ENCODE measurements at regions not wholly inside any gene's neighbourhood (a gene's known extent, or its start where the extent isn't known, plus 50 kb on each side); places are given as distances from the start of the nearest gene placed in this dataset.
A peak's percentile ranks its signal among the peaks of the same experiment; 100 is the strongest.

DNA sequence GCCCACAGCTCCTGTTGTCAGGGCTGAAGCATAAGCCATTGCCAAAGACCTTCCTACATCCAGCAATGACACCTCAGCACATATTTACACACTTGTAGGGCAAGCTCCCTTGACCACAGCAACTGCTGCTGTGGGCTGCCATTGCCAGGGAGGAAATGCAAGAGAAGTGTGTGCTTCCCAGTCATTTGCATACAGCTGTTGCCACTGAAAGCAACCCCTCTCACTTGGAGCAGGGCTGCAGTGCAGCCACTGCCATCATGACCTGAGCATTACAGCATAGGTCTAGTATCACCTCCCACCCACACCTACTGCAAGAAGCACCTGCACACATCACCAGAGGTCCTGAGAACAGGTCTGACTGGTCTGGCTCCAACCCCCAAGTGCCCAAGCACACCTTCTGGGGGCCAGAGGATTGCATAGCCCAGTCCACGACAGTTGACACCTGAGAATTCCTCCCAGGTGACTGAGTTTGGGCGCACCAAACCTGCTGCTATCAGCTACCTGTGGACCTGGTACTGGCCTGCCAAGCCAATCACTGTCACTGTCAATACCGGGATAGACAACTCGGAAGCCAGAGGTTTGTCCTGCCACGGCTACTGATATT, 636.5 kb upstream of the SLIT2 start:
- Mint-ChIP-seq H3K27me3 (ENCODE audit: insufficient read depth) (no peaks in the 10 kb centered on the region), H3K9me3 (no peaks in the 10 kb centered on the region), H3K4me1 (ENCODE audit: low read depth) (no peaks in the 10 kb centered on the region), H3K4me3 (no peak overlapping the region), H3K27ac (no peak overlapping the region), H3K36me3 (ENCODE audit: low read depth) (no peaks in the 10 kb centered on the region)
- no peak for DNase-seq
- TF ChIP-seq, protein P1, sequence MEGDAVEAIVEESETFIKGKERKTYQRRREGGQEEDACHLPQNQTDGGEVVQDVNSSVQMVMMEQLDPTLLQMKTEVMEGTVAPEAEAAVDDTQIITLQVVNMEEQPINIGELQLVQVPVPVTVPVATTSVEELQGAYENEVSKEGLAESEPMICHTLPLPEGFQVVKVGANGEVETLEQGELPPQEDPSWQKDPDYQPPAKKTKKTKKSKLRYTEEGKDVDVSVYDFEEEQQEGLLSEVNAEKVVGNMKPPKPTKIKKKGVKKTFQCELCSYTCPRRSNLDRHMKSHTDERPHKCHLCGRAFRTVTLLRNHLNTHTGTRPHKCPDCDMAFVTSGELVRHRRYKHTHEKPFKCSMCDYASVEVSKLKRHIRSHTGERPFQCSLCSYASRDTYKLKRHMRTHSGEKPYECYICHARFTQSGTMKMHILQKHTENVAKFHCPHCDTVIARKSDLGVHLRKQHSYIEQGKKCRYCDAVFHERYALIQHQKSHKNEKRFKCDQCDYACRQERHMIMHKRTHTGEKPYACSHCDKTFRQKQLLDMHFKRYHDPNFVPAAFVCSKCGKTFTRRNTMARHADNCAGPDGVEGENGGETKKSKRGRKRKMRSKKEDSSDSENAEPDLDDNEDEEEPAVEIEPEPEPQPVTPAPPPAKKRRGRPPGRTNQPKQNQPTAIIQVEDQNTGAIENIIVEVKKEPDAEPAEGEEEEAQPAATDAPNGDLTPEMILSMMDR (IDR thresholded peaks at IDR 0.05) = no peak

GRCh38 chr4:19614171-19614570, 637.5 kb upstream of the SLIT2 start:
- no peaks in the 10 kb centered on the region; the same call in 1 of the 2 replicates for H3K9me3 Mint-ChIP-seq
- TF ChIP-seq, protein P1 (IDR thresholded peaks at IDR 0.05) = no peak
- no peak overlapping the region for H3K4me3 Mint-ChIP-seq
- no peak for DNase-seq
- H3K27me3 Mint-ChIP-seq (ENCODE audit: insufficient read depth) = no peaks in the 10 kb centered on the region
- no peak overlapping the region for H3K27ac Mint-ChIP-seq
- H3K36me3 Mint-ChIP-seq (ENCODE audit: low read depth) = no peaks in the 10 kb centered on the region
- no peaks in the 10 kb centered on the region for H3K4me1 Mint-ChIP-seq (ENCODE audit: low read depth)

DNA sequence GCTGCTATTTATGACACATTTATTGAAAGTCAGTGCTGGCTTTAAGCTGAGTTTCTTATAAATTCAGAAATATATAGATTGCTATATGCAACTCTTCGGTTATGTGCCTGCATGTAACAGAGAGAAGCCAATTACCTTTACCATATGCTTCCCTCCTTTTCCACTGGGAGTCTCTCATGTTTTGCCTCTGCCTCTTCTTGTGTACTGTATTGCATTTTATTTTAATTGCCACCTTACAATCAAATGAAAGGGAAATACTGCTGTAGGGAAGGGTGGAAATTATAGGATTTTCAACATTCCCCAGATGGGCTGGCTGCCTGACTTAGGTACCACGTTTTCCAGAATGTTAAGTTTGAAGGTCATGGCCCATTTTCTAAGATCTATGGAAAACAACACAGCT, 655.4 kb upstream of the SLIT2 start:
- Mint-ChIP-seq H3K4me3 (no peak overlapping the region), H3K27me3 (ENCODE audit: insufficient read depth) (no peaks in the 10 kb centered on the region), H3K4me1 (ENCODE audit: low read depth) (peaks cover 6% of the 10 kb centered on the region), H3K9me3 (no peaks in the 10 kb centered on the region), H3K27ac (no peak overlapping the region), H3K36me3 (ENCODE audit: low read depth) (no peaks in the 10 kb centered on the region)
- TF ChIP-seq, protein P1 (IDR thresholded peaks at IDR 0.05) = no peak
- DNase-seq = no peak

DNA sequence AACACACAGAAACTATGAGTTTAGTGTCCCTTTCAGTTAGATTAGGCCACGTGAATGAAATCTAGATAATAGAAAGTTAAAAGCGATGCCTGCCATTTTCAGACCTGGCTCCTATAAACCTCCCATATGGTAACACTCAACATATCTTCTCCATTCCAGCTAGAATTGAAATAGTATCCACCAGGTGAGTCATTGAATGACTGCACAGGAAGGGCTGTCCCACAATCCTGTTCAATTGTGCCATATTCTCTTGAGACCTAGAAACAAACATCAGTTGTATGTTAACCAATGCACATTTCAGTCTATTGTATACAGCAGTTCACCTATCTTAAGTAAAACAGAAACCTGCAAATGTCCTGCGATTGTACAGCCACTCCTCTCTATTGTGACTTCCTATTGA, 659.3 kb upstream of the SLIT2 start:
- Mint-ChIP-seq H3K9me3 (no peaks in the 10 kb centered on the region), H3K27ac (no peak overlapping the region), H3K4me1 (ENCODE audit: low read depth) (peaks cover 6% of the 10 kb centered on the region), H3K27me3 (ENCODE audit: insufficient read depth) (no peaks in the 10 kb centered on the region), H3K4me3 (no peak overlapping the region), H3K36me3 (ENCODE audit: low read depth) (peaks cover 5% of the 10 kb centered on the region; the same call in 1 of the 2 replicates)
- TF ChIP-seq, protein P1 (IDR thresholded peaks at IDR 0.05) = no peak
- DNase-seq = peak; percentile 8

DNA sequence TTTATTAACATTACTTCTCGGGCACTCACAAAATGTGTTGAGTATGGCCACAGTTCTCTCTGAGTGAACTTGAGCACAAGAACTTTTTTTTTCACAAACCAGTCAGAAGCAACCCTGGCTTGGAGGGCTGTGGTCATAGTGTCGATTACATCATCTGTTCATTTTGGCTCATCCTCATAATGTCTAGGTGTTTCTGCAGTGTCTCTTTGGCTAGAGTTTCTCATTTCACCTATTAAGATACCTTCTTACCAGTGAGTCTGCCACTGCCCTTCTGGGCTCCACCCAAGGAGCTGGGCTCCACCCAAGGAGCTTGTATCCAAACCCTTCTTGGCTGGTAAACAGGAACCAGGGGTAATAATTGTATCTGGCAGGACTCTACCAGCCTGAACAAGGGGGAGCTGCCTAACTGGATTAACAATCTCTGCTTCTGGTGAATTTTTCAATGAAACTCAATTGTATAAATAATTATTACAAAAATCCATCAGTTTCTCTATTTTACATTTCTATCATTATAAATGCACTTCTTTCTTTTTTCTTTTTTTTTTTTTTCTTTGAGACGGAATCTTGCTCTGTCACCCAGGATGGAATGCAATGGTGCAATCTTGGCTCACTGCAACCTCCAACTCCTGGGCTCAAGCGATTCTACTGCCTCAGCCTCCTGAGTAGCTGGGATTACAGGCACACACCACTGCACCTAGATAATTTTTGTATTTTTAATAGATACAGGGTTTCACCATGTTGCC, 667.7 kb upstream of the SLIT2 start:
- TF ChIP-seq, protein P1 (IDR thresholded peaks at IDR 0.05) = no peak
- Mint-ChIP-seq H3K9me3 (no peaks in the 10 kb centered on the region), H3K27ac (no peak overlapping the region), H3K4me1 (ENCODE audit: low read depth) (peaks cover 13% of the 10 kb centered on the region), H3K4me3 (no peak overlapping the region), H3K36me3 (ENCODE audit: low read depth) (no peaks in the 10 kb centered on the region), H3K27me3 (ENCODE audit: insufficient read depth) (no peaks in the 10 kb centered on the region)
- DNase-seq = no peak
